B cell (primary cell): ENCODE measurements at regions not wholly inside any gene's neighbourhood (a gene's known extent, or its start where the extent isn't known, plus 50 kb on each side); places are given as distances from the start of the nearest gene placed in this dataset.

ENCODE experiments used
- ATAC-seq: fragments of 200-7000 bp; cut with Tn5 transposase; one replicate; pipeline ENCODE4 v1.10.0; 2021; ENCODE audit warnings: low read depth, mild to moderate bottlenecking, moderate number of reproducible peaks, moderate library complexity
- CTCF ChIA-PET: fragments of 350-600 bp; sonication (Branson Sonifier 250); formaldehyde crosslinking; loops from one replicate; lab custom pipeline; 2021; ENCODE audit warnings: antibody characterized with exemption, inconsistent platforms; lab: Charles Lee
- POLR2A ChIA-PET: fragments of 350-600 bp; sonication (Branson Sonifier 250); formaldehyde crosslinking; loops from one replicate; lab custom pipeline; 2021; ENCODE audit warnings: antibody characterized with exemption; lab: Charles Lee
- DNase-seq: peaks from one replicate; pipeline ENCODE4 v3.0.0; 2013
- H2AFZ ChIP-seq: 2 replicates; pipeline ENCODE4 v1.6.1; 2012; ENCODE audit warnings: mild to moderate bottlenecking, low read depth, low read length; ENCODE audit not compliant: insufficient read depth, poor library complexity, severe bottlenecking
- H3K27ac ChIP-seq, 2 donors: 1 replicate in 1 of 2; 2 replicates in 1 of 2; pipeline ENCODE4 v1.5.1; 2012 to 2013; ENCODE audit warnings: low read length in 2 of 2, mild to moderate bottlenecking in 2 of 2, moderate library complexity in 1 of 2
- H3K27me3 ChIP-seq, 4 experiments: fragments of 200-600 bp in 1 of 4; sonication (generic) in 1 of 4; replicated peaks in 1 of 4; 1 replicate in 2 of 4; 2 replicates in 2 of 4; pipeline versions ENCODE4 v1.6.1 to v1.7.0; 2013 to 2016; ENCODE audit warnings: low read length in 3 of 4, mild to moderate bottlenecking in 2 of 4, mixed read lengths in 1 of 4, moderate library complexity in 1 of 4; ENCODE audit not compliant: insufficient read depth in 4 of 4, control insufficient read depth in 3 of 4; ENCODE audit errors: control extremely low read depth in 1 of 4
- H3K36me3 ChIP-seq, 2 experiments: replicated peaks in 1 of 2; 1 replicate in 1 of 2; 2 replicates in 1 of 2; pipeline versions ENCODE4 v1.6.1 to v1.7.1; 2013; ENCODE audit warnings: low read length in 1 of 2; ENCODE audit not compliant: insufficient read depth in 2 of 2, control insufficient read depth in 1 of 2; ENCODE audit errors: control extremely low read depth in 1 of 2, extremely low read depth in 1 of 2
- H3K4me1 ChIP-seq, 2 donors: fragments of 200-600 bp in 1 of 2; sonication (generic) in 1 of 2; 1 replicate in 1 of 2; 2 replicates in 1 of 2; pipeline versions ENCODE4 v1.5.1 to v1.6.1; 2013 to 2017; ENCODE audit warnings: low read length in 2 of 2; ENCODE audit not compliant: control insufficient read depth in 2 of 2, insufficient read depth in 2 of 2
- H3K4me2 ChIP-seq: replicated peaks from 2 replicates; pipeline ENCODE3; 2012; ENCODE audit warnings: mild to moderate bottlenecking, low read depth, low read length; ENCODE audit not compliant: poor library complexity, severe bottlenecking
- H3K4me3 ChIP-seq, 5 experiments: fragments of 200-600 bp in 1 of 5; sonication (generic) in 1 of 5; 1 replicate in 3 of 5; 2 replicates in 2 of 5; pipeline versions ENCODE4 v1.5.1 to v1.7.0; 2011 to 2016; ENCODE audit warnings: low read length in 4 of 5, mild to moderate bottlenecking in 4 of 5, low read depth in 2 of 5, control low read depth in 1 of 5, moderate library complexity in 1 of 5; ENCODE audit not compliant: insufficient read depth in 1 of 5; ENCODE audit errors: control extremely low read depth in 1 of 5, extremely low read depth in 1 of 5
- H3K79me2 ChIP-seq: fragments of 200-600 bp; sonication (generic); one replicate; pipeline ENCODE4 v1.6.0; 2016; ENCODE audit warnings: low read length; ENCODE audit not compliant: control insufficient read depth, insufficient read depth
- H3K9ac ChIP-seq: fragments of 200-600 bp; sonication (generic); 2 replicates; pipeline ENCODE4 v1.6.1; 2017; ENCODE audit warnings: mild to moderate bottlenecking, low read length, moderate library complexity
- H3K9me3 ChIP-seq, 3 donors: one replicate each; pipeline versions ENCODE4 v1.6.1 to v1.7.1; 2013; ENCODE audit warnings: low read length in 2 of 3; ENCODE audit not compliant: control insufficient read depth in 2 of 3, insufficient read depth in 1 of 3; ENCODE audit errors: control extremely low read depth in 1 of 3
- H4K20me1 ChIP-seq: 2 replicates; pipeline ENCODE4 v1.6.0; 2012; ENCODE audit warnings: mild to moderate bottlenecking, low read length; ENCODE audit not compliant: insufficient read depth, control insufficient read depth, poor library complexity, severe bottlenecking
- H3K27ac Mint-ChIP-seq: one replicate; pipeline ENCODE4 v1.8.0; 2021; ENCODE audit warnings: mixed read lengths
- H3K27me3 Mint-ChIP-seq: one replicate; pipeline ENCODE4 v1.8.0; 2021; ENCODE audit warnings: mixed read lengths
- H3K4me1 Mint-ChIP-seq: one replicate; pipeline ENCODE4 v1.8.0; 2021; ENCODE audit warnings: mixed read lengths
- H3K4me3 Mint-ChIP-seq: one replicate; pipeline ENCODE4 v1.8.0; 2021; ENCODE audit warnings: mixed read lengths
- H3K9me3 Mint-ChIP-seq: one replicate; pipeline ENCODE4 v1.8.0; 2022; ENCODE audit warnings: mixed read lengths; ENCODE audit not compliant: insufficient read depth
- CTCF ChIP-seq: fragments of 200-600 bp; IDR thresholded peaks from one replicate; pipeline ENCODE4 v1.8.0; 2022; ENCODE audit warnings: antibody characterized with exemption, mild to moderate bottlenecking
- EZH2 ChIP-seq: IDR thresholded peaks from 2 replicates; pipeline ENCODE4 v1.6.1; 2012; ENCODE audit warnings: borderline replicate concordance, low read depth, mild to moderate bottlenecking, moderate library complexity, low read length; ENCODE audit not compliant: insufficient read depth, poor library complexity, severe bottlenecking
- WGBS: methylation state at CpG from one replicate; pipeline ENCODE4 v1.1.5; 2013; ENCODE audit warnings: missing lambda C conversion rate; ENCODE audit not compliant: insufficient coverage; 5-methylcytosine and 5-hydroxymethylcytosine counted together
- intact Hi-C: fragments of 100-400 bp; cut with micrococcal nuclease; formaldehyde crosslinking; loops from one replicate; pipeline ENCODE4 v1.10.0; 2022

- ATAC-seq = no peak
- 22% methylated on average over 2 of the region's 2 CpGs for WGBS
- TF ChIP-seq EZH2 = no peak
- no peak for TF ChIP-seq CTCF
These were observed 77.5 kb downstream of the HTR5A start for GRCh38 chr7:155147624-155148023.

GRCh38 chr7:155153676-155154075 is 83.6 kb downstream of the HTR5A start:
- Mint-ChIP-seq H3K27me3 (peaks cover 12% of the 10 kb centered on the region), H3K4me1 (no peaks in the 10 kb centered on the region), H3K9me3 (peaks cover 5% of the 10 kb centered on the region), H3K4me3 (no peak overlapping the region), H3K27ac (no peak overlapping the region)
- no peak overlapping the region for H3K4me3 ChIP-seq
- WGBS = 64% methylated on average over 4 of the region's 4 CpGs
- no peak overlapping the region for H3K9ac ChIP-seq
- DNase-seq (no peak), ATAC-seq (no peak)
- H4K20me1 ChIP-seq = no peaks in the 10 kb centered on the region
- POLR2A ChIA-PET = no interaction called here
- CTCF ChIA-PET = no interaction called here
- H3K27ac ChIP-seq = no peak overlapping the region
- no peaks in the 10 kb centered on the region for H3K79me2 ChIP-seq
- H3K4me2 ChIP-seq = no peak overlapping the region
- TF ChIP-seq EZH2 (no peak), CTCF (no peak)
- peaks cover 0 to 14% (median 3%) of the 10 kb centered on the region in 3 donors for H3K9me3 ChIP-seq
- no peaks in the 10 kb centered on the region for H3K36me3 ChIP-seq
- H2AFZ ChIP-seq = no peak overlapping the region
- peaks cover 0 to 13% (median 2%) of the 10 kb centered on the region in 4 experiments for H3K27me3 ChIP-seq
- intact Hi-C loops = no loop called here
- no peaks in the 10 kb centered on the region for H3K4me1 ChIP-seq

More at GRCh38 chr7:155147624-155148023, 77.5 kb downstream of the HTR5A start:
- DNase-seq = no peak
- no peak overlapping the region for H3K27ac ChIP-seq
- no peak overlapping the region for H3K27ac Mint-ChIP-seq
- peaks cover 5% of the 10 kb centered on the region for H3K9me3 Mint-ChIP-seq
- no peaks in the 10 kb centered on the region for H3K4me1 ChIP-seq
- no peaks in the 10 kb centered on the region for H3K36me3 ChIP-seq
- no peak overlapping the region for H3K4me3 ChIP-seq
- ChIA-PET CTCF (no interaction called here), POLR2A (no interaction called here)
- peaks cover 22% of the 10 kb centered on the region for H3K27me3 Mint-ChIP-seq
- no peaks in the 10 kb centered on the region for H4K20me1 ChIP-seq
- intact Hi-C loops = no loop called here
- H2AFZ ChIP-seq = no peak overlapping the region
- H3K9ac ChIP-seq = no peak overlapping the region
- no peak overlapping the region for H3K4me2 ChIP-seq
- H3K4me1 Mint-ChIP-seq = no peaks in the 10 kb centered on the region
- H3K4me3 Mint-ChIP-seq = no peak overlapping the region
- H3K27me3 ChIP-seq = peaks cover 0 to 3% (median 2%) of the 10 kb centered on the region in 4 experiments
- H3K9me3 ChIP-seq = peaks cover 0 to 6% (median 3%) of the 10 kb centered on the region in 3 donors
- no peaks in the 10 kb centered on the region for H3K79me2 ChIP-seq
